Panc1 (cell line): ENCODE measurements at regions not wholly inside any gene's neighbourhood (a gene's known extent, or its start where the extent isn't known, plus 50 kb on each side); places are given as distances from the start of the nearest gene placed in this dataset.
"Not testable (repeated sequence)": the region's sequence is repeated elsewhere in the genome, so short reads cannot be mapped to it uniquely, and the experiment has no call there.

Experiments used
- ATAC-seq: fragments of 200-7000 bp; cut with Tn5 transposase; 2 replicates; pipeline ENCODE4 v1.9.1; 2020; ENCODE audit warnings: mild to moderate bottlenecking, moderate library complexity
- BruUV-seq: library from RNA; stranded (reverse); fragments of 400-500 nt; replicated peaks from 2 replicates; lab custom pipeline; 2021; lab: Mats Ljungman, UMichigan
- CTCF ChIA-PET: fragments of 300-600 bp; sonication (Branson Sonifier 250); formaldehyde crosslinking; loops from one replicate; lab custom pipeline; 2022; ENCODE audit warnings: antibody characterized with exemption; lab: Charles Lee
- POLR2A ChIA-PET: fragments of 300-600 bp; sonication (Branson Sonifier 250); formaldehyde crosslinking; loops from one replicate; lab custom pipeline; 2022; ENCODE audit warnings: antibody characterized with exemption; lab: Charles Lee
- DNase-seq: peaks from one replicate; pipeline ENCODE4 v3.0.0-alpha.2; 2010; ENCODE audit warnings: low read depth, low spot score
- H3K27ac ChIP-seq: 2 replicates; pipeline ENCODE4 v1.5.1; 2011; ENCODE audit warnings: mild to moderate bottlenecking, low read length, inconsistent platforms
- H3K27me3 ChIP-seq: fragments of 200-500 bp; sonication (Bioruptor generic); 2 replicates; pipeline ENCODE4 v1.6.0; 2014; ENCODE audit warnings: low read length, inconsistent platforms; ENCODE audit not compliant: control insufficient read depth, insufficient read depth
- H3K36me3 ChIP-seq: fragments of 200-500 bp; sonication (Bioruptor generic); 2 replicates; pipeline ENCODE4 v1.5.1; 2014; ENCODE audit warnings: inconsistent platforms, mild to moderate bottlenecking, low read length, moderate library complexity; ENCODE audit not compliant: control insufficient read depth, insufficient read depth
- H3K4me1 ChIP-seq: 2 replicates; pipeline ENCODE4 v1.5.1; 2011; ENCODE audit warnings: inconsistent platforms, mild to moderate bottlenecking, low read length, moderate library complexity; ENCODE audit not compliant: control insufficient read depth, insufficient read depth
- H3K4me3 ChIP-seq, 2 experiments: 2 replicates each; pipeline ENCODE4 v1.5.1; 2011 to 2012; ENCODE audit warnings: low read depth in 2 of 2, low read length in 2 of 2, mild to moderate bottlenecking in 2 of 2, inconsistent platforms in 1 of 2, moderate library complexity in 1 of 2
- H3K9me3 ChIP-seq: fragments of 200-500 bp; sonication (Bioruptor generic); 2 replicates; pipeline ENCODE4 v1.5.1; 2014; ENCODE audit warnings: low read depth, mild to moderate bottlenecking, inconsistent platforms, low read length, moderate library complexity; ENCODE audit not compliant: control insufficient read depth, insufficient read depth
- POLR2AphosphoS5 ChIP-seq: IDR thresholded peaks from 2 replicates; pipeline ENCODE4 v1.6.1; 2012; ENCODE audit warnings: mild to moderate bottlenecking, low read depth, low read length, moderate library complexity
- SIN3A ChIP-seq: IDR thresholded peaks from 2 replicates; pipeline ENCODE4 v1.6.1; 2012; ENCODE audit warnings: low read depth, mild to moderate bottlenecking, low read length, moderate library complexity, borderline replicate concordance; ENCODE audit not compliant: insufficient read depth
- TCF7L2 ChIP-seq: IDR thresholded peaks from 2 replicates; pipeline ENCODE4 v1.6.1; 2011; ENCODE audit warnings: mild to moderate bottlenecking, low read depth, low read length, inconsistent platforms
- in situ Hi-C: cut with HindIII; loops from 2 replicates; pipeline ENCODE4 v1.10.0; 2016; ENCODE audit warnings: low sequenced_read_pairs, low pct_unique_long_range_greater_than_20kb
- intact Hi-C: fragments of 100-400 bp; cut with micrococcal nuclease; formaldehyde crosslinking; loops from one replicate; pipeline ENCODE4 v1.10.0; 2022; ENCODE audit not compliant: unreplicated experiment
- TF ChIP-seq, protein P1 (sequence below): fragments of 450-650 bp; IDR thresholded peaks from 2 replicates; pipeline ENCODE4 v1.5.1; 2017; ENCODE audit warnings: mild to moderate bottlenecking
- TF ChIP-seq, protein P2 (sequence below), 2 experiments: IDR thresholded peaks; 2 replicates each; pipeline ENCODE4 v1.6.1; 2011 to 2012; ENCODE audit warnings: low read depth in 2 of 2, control low read depth in 1 of 2, low read length in 1 of 2, mild to moderate bottlenecking in 1 of 2, moderate library complexity in 1 of 2; ENCODE audit not compliant: insufficient read depth in 1 of 2

DNA sequence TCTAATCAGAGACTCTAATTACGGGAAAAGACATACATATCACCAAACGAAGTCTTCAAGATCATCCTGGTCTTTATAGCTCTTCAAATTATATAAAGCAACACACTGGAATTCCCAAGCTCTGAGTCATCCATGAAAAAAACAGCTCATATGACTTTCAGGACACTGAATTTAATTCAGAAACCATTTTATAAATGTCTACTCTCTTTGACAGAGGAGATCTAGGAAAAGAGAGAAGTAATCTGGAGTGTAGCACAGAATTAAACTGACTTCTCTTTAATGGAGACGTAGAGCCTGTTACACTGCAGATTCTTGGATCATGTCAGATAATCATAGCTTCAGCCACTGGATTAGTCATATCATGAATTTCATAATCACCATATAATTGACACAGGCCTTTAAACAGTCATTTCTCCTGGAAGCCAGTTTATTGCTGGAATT lies 86.8 kb upstream of the WSB1 start:
- in situ Hi-C loops (no loop called here), intact Hi-C loops (no loop called here)
- H3K27ac ChIP-seq: no peak overlapping the region
- no peak for ATAC-seq
- peaks cover 5% of the 10 kb centered on the region; the same call in 1 of the 2 replicates for H3K4me1 ChIP-seq
- H3K36me3 ChIP-seq: no peaks in the 10 kb centered on the region
- ChIA-PET CTCF (no interaction called here), POLR2A (no interaction called here)
- peak; percentile 36 for DNase-seq
- no peaks in the 10 kb centered on the region for H3K9me3 ChIP-seq
- TF ChIP-seq SIN3A: no peak
- no peak for TF ChIP-seq TCF7L2
- TF ChIP-seq, protein P1, sequence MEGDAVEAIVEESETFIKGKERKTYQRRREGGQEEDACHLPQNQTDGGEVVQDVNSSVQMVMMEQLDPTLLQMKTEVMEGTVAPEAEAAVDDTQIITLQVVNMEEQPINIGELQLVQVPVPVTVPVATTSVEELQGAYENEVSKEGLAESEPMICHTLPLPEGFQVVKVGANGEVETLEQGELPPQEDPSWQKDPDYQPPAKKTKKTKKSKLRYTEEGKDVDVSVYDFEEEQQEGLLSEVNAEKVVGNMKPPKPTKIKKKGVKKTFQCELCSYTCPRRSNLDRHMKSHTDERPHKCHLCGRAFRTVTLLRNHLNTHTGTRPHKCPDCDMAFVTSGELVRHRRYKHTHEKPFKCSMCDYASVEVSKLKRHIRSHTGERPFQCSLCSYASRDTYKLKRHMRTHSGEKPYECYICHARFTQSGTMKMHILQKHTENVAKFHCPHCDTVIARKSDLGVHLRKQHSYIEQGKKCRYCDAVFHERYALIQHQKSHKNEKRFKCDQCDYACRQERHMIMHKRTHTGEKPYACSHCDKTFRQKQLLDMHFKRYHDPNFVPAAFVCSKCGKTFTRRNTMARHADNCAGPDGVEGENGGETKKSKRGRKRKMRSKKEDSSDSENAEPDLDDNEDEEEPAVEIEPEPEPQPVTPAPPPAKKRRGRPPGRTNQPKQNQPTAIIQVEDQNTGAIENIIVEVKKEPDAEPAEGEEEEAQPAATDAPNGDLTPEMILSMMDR: no peak
- TF ChIP-seq, protein P2, sequence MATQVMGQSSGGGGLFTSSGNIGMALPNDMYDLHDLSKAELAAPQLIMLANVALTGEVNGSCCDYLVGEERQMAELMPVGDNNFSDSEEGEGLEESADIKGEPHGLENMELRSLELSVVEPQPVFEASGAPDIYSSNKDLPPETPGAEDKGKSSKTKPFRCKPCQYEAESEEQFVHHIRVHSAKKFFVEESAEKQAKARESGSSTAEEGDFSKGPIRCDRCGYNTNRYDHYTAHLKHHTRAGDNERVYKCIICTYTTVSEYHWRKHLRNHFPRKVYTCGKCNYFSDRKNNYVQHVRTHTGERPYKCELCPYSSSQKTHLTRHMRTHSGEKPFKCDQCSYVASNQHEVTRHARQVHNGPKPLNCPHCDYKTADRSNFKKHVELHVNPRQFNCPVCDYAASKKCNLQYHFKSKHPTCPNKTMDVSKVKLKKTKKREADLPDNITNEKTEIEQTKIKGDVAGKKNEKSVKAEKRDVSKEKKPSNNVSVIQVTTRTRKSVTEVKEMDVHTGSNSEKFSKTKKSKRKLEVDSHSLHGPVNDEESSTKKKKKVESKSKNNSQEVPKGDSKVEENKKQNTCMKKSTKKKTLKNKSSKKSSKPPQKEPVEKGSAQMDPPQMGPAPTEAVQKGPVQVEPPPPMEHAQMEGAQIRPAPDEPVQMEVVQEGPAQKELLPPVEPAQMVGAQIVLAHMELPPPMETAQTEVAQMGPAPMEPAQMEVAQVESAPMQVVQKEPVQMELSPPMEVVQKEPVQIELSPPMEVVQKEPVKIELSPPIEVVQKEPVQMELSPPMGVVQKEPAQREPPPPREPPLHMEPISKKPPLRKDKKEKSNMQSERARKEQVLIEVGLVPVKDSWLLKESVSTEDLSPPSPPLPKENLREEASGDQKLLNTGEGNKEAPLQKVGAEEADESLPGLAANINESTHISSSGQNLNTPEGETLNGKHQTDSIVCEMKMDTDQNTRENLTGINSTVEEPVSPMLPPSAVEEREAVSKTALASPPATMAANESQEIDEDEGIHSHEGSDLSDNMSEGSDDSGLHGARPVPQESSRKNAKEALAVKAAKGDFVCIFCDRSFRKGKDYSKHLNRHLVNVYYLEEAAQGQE (IDR thresholded peaks at IDR 0.05; ENCODE audit: insufficient read depth in 1 of 2, low read depth in 2 of 2, low read length in 1 of 2): no peak
- TF ChIP-seq POLR2AphosphoS5: no peak
- H3K4me3 ChIP-seq: no peak overlapping the region
- no TSS peak for BruUV-seq
- no peaks in the 10 kb centered on the region for H3K27me3 ChIP-seq

DNA sequence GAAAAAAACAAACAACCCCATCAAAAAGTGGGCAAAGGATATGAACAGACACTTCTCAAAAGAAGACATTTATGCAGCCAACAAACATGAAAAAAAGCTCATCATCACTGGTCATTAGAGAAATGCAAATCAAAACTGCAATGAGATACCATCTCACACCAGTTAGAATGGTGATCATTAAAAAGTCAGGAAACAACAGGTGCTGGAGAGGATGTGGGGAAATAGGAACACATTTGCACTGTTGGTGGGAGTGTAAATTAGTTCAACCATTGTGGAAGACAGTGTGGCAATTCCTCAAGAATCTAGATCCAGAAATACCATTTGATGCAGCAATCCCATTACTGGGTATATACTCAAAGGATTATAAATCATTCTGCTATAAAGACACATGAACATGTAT lies 85.5 kb upstream of the WSB1 start:
- BruUV-seq, H3K27ac ChIP-seq, POLR2A ChIA-PET, H3K4me3 ChIP-seq, ATAC-seq, in situ Hi-C loops, intact Hi-C loops, H3K9me3 ChIP-seq, DNase-seq, H3K36me3 ChIP-seq, CTCF ChIA-PET, H3K27me3 ChIP-seq, H3K4me1 ChIP-seq: not testable (repeated sequence)

DNA sequence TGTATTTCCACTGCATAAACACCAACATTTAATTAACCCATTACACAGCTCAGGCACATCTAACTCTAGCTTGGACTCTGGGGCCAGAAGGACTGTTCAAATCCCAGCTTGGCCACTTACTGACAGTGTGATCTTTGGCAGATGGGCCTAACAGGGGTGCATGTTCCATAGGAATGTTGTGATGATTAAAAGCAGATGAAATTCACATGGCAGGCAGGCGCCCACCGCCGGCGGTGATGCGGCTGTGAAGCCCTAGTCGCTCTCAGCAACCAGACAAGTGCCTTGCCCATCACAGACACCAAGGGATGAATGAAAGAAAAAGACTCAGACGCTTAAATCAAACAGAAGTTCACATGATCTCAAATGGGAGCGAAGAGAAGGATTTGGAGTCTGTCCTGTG lies 84.6 kb upstream of the WSB1 start:
- in situ Hi-C loops: no loop called here
- Histone ChIP-seq H3K4me1 (peaks cover 5% of the 10 kb centered on the region; the same call in 1 of the 2 replicates), H3K9me3 (no peaks in the 10 kb centered on the region), H3K36me3 (no peaks in the 10 kb centered on the region), H3K4me3 (no peak overlapping the region), H3K27me3 (no peaks in the 10 kb centered on the region), H3K27ac (no peak overlapping the region)
- ATAC-seq (no peak), DNase-seq (no peak)
- TF ChIP-seq, protein P2 (IDR thresholded peaks at IDR 0.05; ENCODE audit: insufficient read depth in 1 of 2, low read depth in 2 of 2, low read length in 1 of 2): no peak
- TF ChIP-seq, protein P1: no peak
- TF ChIP-seq TCF7L2 (no peak), SIN3A (no peak), POLR2AphosphoS5 (no peak)
- CTCF ChIA-PET: no interaction called here
- POLR2A ChIA-PET: no interaction called here
- intact Hi-C loops: no loop called here
- BruUV-seq: no TSS peak

DNA sequence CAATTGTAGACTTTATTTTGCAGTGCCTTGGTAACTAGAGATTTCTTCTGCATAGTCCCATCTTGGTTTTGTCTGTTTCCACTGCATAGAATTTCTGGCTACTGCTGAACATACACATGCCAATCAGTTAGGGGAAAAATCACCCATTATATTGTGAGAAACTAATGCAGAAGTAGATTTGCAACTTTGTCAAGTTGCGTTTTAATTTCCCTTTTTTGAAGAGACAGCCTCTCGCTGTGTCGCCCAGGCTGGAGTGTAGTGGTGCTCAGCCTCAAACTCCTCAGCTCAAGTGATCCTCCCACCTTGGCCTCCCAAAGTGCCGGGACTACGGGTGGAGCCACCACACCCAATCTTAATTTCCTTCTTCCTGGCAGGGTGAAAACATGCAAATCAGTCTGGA lies 83.1 kb upstream of the WSB1 start:
- H3K4me1 ChIP-seq, intact Hi-C loops, H3K4me3 ChIP-seq, ATAC-seq, POLR2A ChIA-PET, H3K27ac ChIP-seq, BruUV-seq, DNase-seq, in situ Hi-C loops, H3K9me3 ChIP-seq, H3K27me3 ChIP-seq, CTCF ChIA-PET, H3K36me3 ChIP-seq: not testable (repeated sequence)
